HPDE6-E6E7 (cell line): ENCODE measurements at regions not wholly inside any gene's neighbourhood (a gene's known extent, or its start where the extent isn't known, plus 50 kb on each side); places are given as distances from the start of the nearest gene placed in this dataset.
"Not testable (repeated sequence)": the region's sequence is repeated elsewhere in the genome, so short reads cannot be mapped to it uniquely, and the experiment has no call there.

Experiments used
- DNase-seq: peaks from one replicate; pipeline ENCODE4 v3.0.0; 2011; ENCODE audit warnings: missing footprints; ENCODE audit errors: extremely low spot score

GRCh38 chr4:126922328-126922938 is 710.3 kb upstream of the INTU start:
- DNase-seq: not testable (repeated sequence)

GRCh38 chr4:126924237-126924636 is 708.5 kb upstream of the INTU start:
- DNase-seq: no peak

GRCh38 chr4:126930059-126930458 is 702.7 kb upstream of the INTU start:
- not testable (repeated sequence) for DNase-seq

GRCh38 chr4:126935801-126936200 is 697.0 kb upstream of the INTU start:
- no peak for DNase-seq

- DNase-seq: no peak
These were observed 695.4 kb upstream of the INTU start for GRCh38 chr4:126937342-126937741.

- no peak for DNase-seq
These were observed 694.8 kb upstream of the INTU start for GRCh38 chr4:126937846-126938422.

- DNase-seq: no peak
These were observed 693.4 kb upstream of the INTU start for GRCh38 chr4:126939401-126939800.

- no peak for DNase-seq
These were observed 685.2 kb upstream of the INTU start for GRCh38 chr4:126947536-126947935.

- no peak for DNase-seq
These were observed 678.0 kb upstream of the INTU start for GRCh38 chr4:126954537-126955291.

GRCh38 chr4:126955292-126956183 is 677.2 kb upstream of the INTU start:
- no peak for DNase-seq

GRCh38 chr4:126956184-126956897 is 676.4 kb upstream of the INTU start:
- DNase-seq: no peak

GRCh38 chr4:126957556-126957955 is 675.2 kb upstream of the INTU start:
- no peak for DNase-seq

- DNase-seq: no peak
These were observed 674.8 kb upstream of the INTU start for GRCh38 chr4:126957987-126958386.

GRCh38 chr4:126958482-126958881 is 674.3 kb upstream of the INTU start:
- DNase-seq: no peak

GRCh38 chr4:126959056-126959745 is 673.6 kb upstream of the INTU start:
- DNase-seq: no peak

- no peak for DNase-seq
These were observed 672.0 kb upstream of the INTU start for GRCh38 chr4:126960760-126961159.

GRCh38 chr4:126961661-126962060 is 671.1 kb upstream of the INTU start:
- DNase-seq: no peak

- no peak for DNase-seq
These were observed 666.9 kb upstream of the INTU start for GRCh38 chr4:126965877-126966276.

GRCh38 chr4:126969360-126970235 is 663.2 kb upstream of the INTU start:
- DNase-seq: no peak

- DNase-seq: no peak
These were observed 659.6 kb upstream of the INTU start for GRCh38 chr4:126973201-126973600.
